GM11168 (cell line): ENCODE measurements at regions not wholly inside any gene's neighbourhood (a gene's known extent, or its start where the extent isn't known, plus 50 kb on each side); places are given as distances from the start of the nearest gene placed in this dataset.

Experiments used
- in situ Hi-C: fragments of 300-500 bp; cut with MboI; formaldehyde crosslinking; loops from one replicate; pipeline ENCODE4 v1.12.0; 2022; ENCODE audit warnings: low sequenced_read_pairs; ENCODE audit not compliant: unreplicated experiment

- in situ Hi-C loops: no loop called here
Observed at GRCh38 chr20:24828992-24829648, 119.9 kb upstream of the CST7 start.

GRCh38 chr20:24829649-24830370 lies 119.3 kb upstream of the CST7 start:
- in situ Hi-C loops: no loop called here

GRCh38 chr20:24830649-24831048 lies 118.4 kb upstream of the CST7 start:
- in situ Hi-C loops: no loop called here

- in situ Hi-C loops: no loop called here
Observed at GRCh38 chr20:24831232-24831631, 117.8 kb upstream of the CST7 start.

GRCh38 chr20:24832518-24832917 lies 116.6 kb upstream of the CST7 start:
- in situ Hi-C loops: no loop called here

GRCh38 chr20:24833592-24833991 lies 115.5 kb upstream of the CST7 start:
- in situ Hi-C loops: no loop called here

- in situ Hi-C loops: no loop called here
Observed at GRCh38 chr20:24834310-24834709, 114.8 kb upstream of the CST7 start.

- in situ Hi-C loops: no loop called here
Observed at GRCh38 chr20:24835195-24835594, 113.9 kb upstream of the CST7 start.

GRCh38 chr20:24836041-24836533 lies 113.0 kb upstream of the CST7 start:
- in situ Hi-C loops: no loop called here

- in situ Hi-C loops: no loop called here
Observed at GRCh38 chr20:24836661-24837299, 112.3 kb upstream of the CST7 start.

GRCh38 chr20:24837781-24838450 lies 111.2 kb upstream of the CST7 start:
- in situ Hi-C loops: no loop called here

GRCh38 chr20:24838546-24839535 lies 110.2 kb upstream of the CST7 start:
- in situ Hi-C loops: no loop called here

GRCh38 chr20:24840121-24840713 lies 108.9 kb upstream of the CST7 start:
- in situ Hi-C loops: no loop called here

- in situ Hi-C loops: no loop called here
Observed at GRCh38 chr20:24842274-24842917, 106.7 kb upstream of the CST7 start.

- in situ Hi-C loops: no loop called here
Observed at GRCh38 chr20:24842918-24843715, 106.0 kb upstream of the CST7 start.

- in situ Hi-C loops: no loop called here
Observed at GRCh38 chr20:24850176-24850575, 98.9 kb upstream of the CST7 start.

- in situ Hi-C loops: no loop called here
Observed at GRCh38 chr20:24851346-24852019, 97.6 kb upstream of the CST7 start.
